Duodenal mucosa (tissue), 2 donors: ENCODE measurements at regions not wholly inside any gene's neighbourhood (a gene's known extent, or its start where the extent isn't known, plus 50 kb on each side); places are given as distances from the start of the nearest gene placed in this dataset.

Experiments
- H3K27ac ChIP-seq: one replicate; pipeline ENCODE4 v1.7.0; 2013; ENCODE audit warnings: low read depth, low read length
- H3K27me3 ChIP-seq, 2 donors: one replicate each; pipeline ENCODE4 v1.7.0; 2013; ENCODE audit warnings: low read length in 2 of 2, control low read depth in 1 of 2; ENCODE audit not compliant: insufficient read depth in 2 of 2, control insufficient read depth in 1 of 2
- H3K36me3 ChIP-seq, 2 donors: one replicate each; pipeline ENCODE4 v1.7.0; 2013; ENCODE audit warnings: low read length in 2 of 2, control low read depth in 1 of 2; ENCODE audit not compliant: insufficient read depth in 2 of 2, control insufficient read depth in 1 of 2
- H3K4me1 ChIP-seq, 2 donors: one replicate each; pipeline ENCODE4 v1.7.0; 2013; ENCODE audit warnings: low read length in 2 of 2, control low read depth in 1 of 2; ENCODE audit not compliant: insufficient read depth in 2 of 2, control insufficient read depth in 1 of 2
- H3K4me3 ChIP-seq, 2 donors: one replicate each; pipeline ENCODE4 v1.7.0; 2013; ENCODE audit warnings: low read length in 2 of 2, low read depth in 1 of 2
- H3K9ac ChIP-seq, 2 donors: one replicate each; pipeline ENCODE4 v1.7.0; 2013; ENCODE audit warnings: low read length in 2 of 2, low read depth in 1 of 2
- H3K9me3 ChIP-seq, 2 donors: one replicate each; pipeline ENCODE4 v1.7.0; 2013; ENCODE audit warnings: low read length in 2 of 2, control low read depth in 1 of 2; ENCODE audit not compliant: control insufficient read depth in 1 of 2

GRCh38 chr2:128715360-128715759 lies 396.7 kb upstream of the HS6ST1 start:
- Histone ChIP-seq H3K4me1 (no peaks in the 10 kb centered on the region), H3K9ac (no peak overlapping the region), H3K27ac (no peak overlapping the region), H3K9me3 (no peaks in the 10 kb centered on the region), H3K36me3 (no peaks in the 10 kb centered on the region), H3K4me3 (no peak overlapping the region), H3K27me3 (no peaks in the 10 kb centered on the region)

GRCh38 chr2:128716299-128716721 lies 397.6 kb upstream of the HS6ST1 start:
- H3K9me3 ChIP-seq = no peaks in the 10 kb centered on the region
- no peak overlapping the region for H3K4me3 ChIP-seq
- H3K27me3 ChIP-seq = no peaks in the 10 kb centered on the region

GRCh38 chr2:128717758-128718710 lies 399.4 kb upstream of the HS6ST1 start:
- Histone ChIP-seq H3K9ac (no peak overlapping the region), H3K4me1 (no peaks in the 10 kb centered on the region), H3K9me3 (no peaks in the 10 kb centered on the region), H3K27me3 (no peaks in the 10 kb centered on the region), H3K4me3 (no peak overlapping the region), H3K27ac (no peak overlapping the region), H3K36me3 (no peaks in the 10 kb centered on the region)

More at GRCh38 chr2:128716299-128716721, 397.6 kb upstream of the HS6ST1 start:
- H3K9ac ChIP-seq = no peak overlapping the region
- H3K4me1 ChIP-seq = no peaks in the 10 kb centered on the region
- no peak overlapping the region for H3K27ac ChIP-seq
- H3K36me3 ChIP-seq = no peaks in the 10 kb centered on the region

- Histone ChIP-seq H3K4me1 (no peaks in the 10 kb centered on the region), H3K27ac (no peak overlapping the region), H3K36me3 (no peaks in the 10 kb centered on the region), H3K9ac (no peak overlapping the region), H3K9me3 (no peaks in the 10 kb centered on the region), H3K27me3 (no peaks in the 10 kb centered on the region), H3K4me3 (no peak overlapping the region)
Measured at GRCh38 chr2:128720080-128721022, 401.7 kb upstream of the HS6ST1 start.

DNA sequence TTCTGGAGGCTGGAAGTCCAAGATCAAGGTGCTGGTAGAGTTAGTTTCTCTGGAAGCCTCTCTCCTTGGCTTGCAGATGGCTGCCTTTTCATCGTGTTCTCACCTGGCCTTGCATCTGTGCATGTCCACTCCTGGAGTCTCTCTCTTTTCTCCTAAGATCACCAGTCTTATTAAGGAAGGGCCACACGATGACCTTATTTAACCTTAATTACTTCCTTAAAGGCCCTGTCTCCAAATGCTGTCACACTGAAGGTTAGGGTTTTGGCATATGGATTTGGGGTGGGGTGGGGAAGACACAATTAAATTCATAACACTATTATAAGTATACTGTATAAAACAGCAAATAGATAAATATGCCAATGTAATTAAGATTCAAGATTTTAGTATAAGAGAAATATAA lies 402.4 kb upstream of the HS6ST1 start:
- Histone ChIP-seq H3K27ac (no peak overlapping the region), H3K27me3 (no peaks in the 10 kb centered on the region), H3K9ac (no peak overlapping the region), H3K4me1 (no peaks in the 10 kb centered on the region), H3K9me3 (no peaks in the 10 kb centered on the region), H3K4me3 (no peak overlapping the region), H3K36me3 (no peaks in the 10 kb centered on the region)

GRCh38 chr2:128722489-128722888 lies 403.8 kb upstream of the HS6ST1 start:
- no peak overlapping the region for H3K4me3 ChIP-seq
- no peak overlapping the region for H3K27ac ChIP-seq
- H3K9ac ChIP-seq = no peak overlapping the region
- H3K36me3 ChIP-seq = no peaks in the 10 kb centered on the region
- no peaks in the 10 kb centered on the region for H3K27me3 ChIP-seq
- H3K4me1 ChIP-seq = no peaks in the 10 kb centered on the region
- no peaks in the 10 kb centered on the region for H3K9me3 ChIP-seq

GRCh38 chr2:128724547-128724946 lies 405.9 kb upstream of the HS6ST1 start:
- Histone ChIP-seq H3K27me3 (no peaks in the 10 kb centered on the region), H3K27ac (no peak overlapping the region), H3K4me1 (no peaks in the 10 kb centered on the region), H3K9ac (no peak overlapping the region), H3K9me3 (no peaks in the 10 kb centered on the region), H3K4me3 (no peak overlapping the region), H3K36me3 (no peaks in the 10 kb centered on the region)

- Histone ChIP-seq H3K9me3 (no peaks in the 10 kb centered on the region), H3K4me3 (no peak overlapping the region), H3K9ac (no peak overlapping the region), H3K27ac (no peak overlapping the region), H3K36me3 (no peaks in the 10 kb centered on the region), H3K27me3 (no peaks in the 10 kb centered on the region), H3K4me1 (no peaks in the 10 kb centered on the region)
Measured at GRCh38 chr2:128724972-128725371, 406.3 kb upstream of the HS6ST1 start.

DNA sequence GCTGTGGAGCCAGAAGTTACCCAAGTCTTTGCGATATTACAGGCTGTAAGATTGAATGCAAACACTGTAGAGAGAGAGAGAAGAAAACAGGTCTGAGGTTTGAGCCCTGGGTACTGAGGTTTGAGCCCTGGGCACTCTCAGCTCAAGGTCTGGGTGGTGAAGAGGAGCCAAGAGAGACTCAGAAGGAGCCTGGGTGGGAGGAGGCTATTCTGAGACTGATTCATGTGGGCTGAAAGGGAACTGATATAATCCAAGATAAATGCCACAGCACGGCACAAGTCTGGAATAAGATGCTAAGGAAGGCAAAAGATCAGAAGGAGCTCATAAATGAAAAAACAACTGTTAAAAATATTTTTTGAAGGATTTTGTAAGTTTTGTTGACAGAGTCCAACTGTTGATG lies 407.6 kb upstream of the HS6ST1 start:
- Histone ChIP-seq H3K9ac (no peak overlapping the region), H3K4me3 (no peak overlapping the region), H3K36me3 (no peaks in the 10 kb centered on the region), H3K4me1 (no peaks in the 10 kb centered on the region), H3K9me3 (no peaks in the 10 kb centered on the region), H3K27ac (no peak overlapping the region), H3K27me3 (no peaks in the 10 kb centered on the region)

GRCh38 chr2:128726911-128727310 lies 408.2 kb upstream of the HS6ST1 start:
- H3K4me3 ChIP-seq = no peak overlapping the region
- no peaks in the 10 kb centered on the region for H3K4me1 ChIP-seq
- no peaks in the 10 kb centered on the region for H3K27me3 ChIP-seq
- no peak overlapping the region for H3K27ac ChIP-seq
- no peaks in the 10 kb centered on the region for H3K9me3 ChIP-seq
- no peak overlapping the region for H3K9ac ChIP-seq
- no peaks in the 10 kb centered on the region for H3K36me3 ChIP-seq
